Smooth muscle cell (in vitro differentiated cells): ENCODE measurements at regions not wholly inside any gene's neighbourhood (a gene's known extent, or its start where the extent isn't known, plus 50 kb on each side); places are given as distances from the start of the nearest gene placed in this dataset.

ENCODE experiments used
- DNase-seq: peaks from one replicate; lab custom pipeline; 2025; ENCODE audit not compliant: unreplicated experiment; lab: John Stamatoyannopoulos, UW
- H2AFZ ChIP-seq: fragments of 200-600 bp; sonication (generic); 2 replicates; pipeline ENCODE4 v1.6.0; 2016; ENCODE audit warnings: antibody characterized with exemption, low read depth, mild to moderate bottlenecking
- H3F3A ChIP-seq: fragments of 200-600 bp; sonication (generic); 2 replicates; pipeline ENCODE4 v1.6.0; 2017; ENCODE audit warnings: antibody characterized with exemption, low read depth
- H3K27ac ChIP-seq: fragments of 200-600 bp; sonication (generic); 2 replicates; pipeline ENCODE4 v1.5.1; 2016; ENCODE audit warnings: low read depth, mild to moderate bottlenecking
- H3K27me3 ChIP-seq: fragments of 200-600 bp; sonication (generic); 2 replicates; pipeline ENCODE4 v1.6.1; 2016; ENCODE audit warnings: low read depth, mild to moderate bottlenecking
- H3K36me3 ChIP-seq: fragments of 200-600 bp; sonication (generic); 2 replicates; pipeline ENCODE4 v1.5.1; 2016; ENCODE audit warnings: low read depth
- H3K4me1 ChIP-seq: fragments of 200-600 bp; sonication (generic); 2 replicates; pipeline ENCODE4 v1.5.1; 2016; ENCODE audit warnings: low read depth
- H3K4me2 ChIP-seq: fragments of 200-600 bp; sonication (generic); 2 replicates; pipeline ENCODE4 v1.6.0; 2016; ENCODE audit warnings: mild to moderate bottlenecking
- H3K4me3 ChIP-seq: fragments of 200-600 bp; sonication (generic); 2 replicates; pipeline ENCODE4 v1.5.1; 2016; ENCODE audit warnings: mild to moderate bottlenecking
- H3K79me2 ChIP-seq: fragments of 200-600 bp; sonication (generic); 2 replicates; pipeline ENCODE4 v1.6.0; 2016; ENCODE audit warnings: low read depth, mild to moderate bottlenecking
- H3K9ac ChIP-seq: fragments of 200-600 bp; sonication (generic); 2 replicates; pipeline ENCODE4 v1.6.0; 2016; ENCODE audit warnings: low read depth
- H3K9me3 ChIP-seq: fragments of 200-600 bp; sonication (generic); replicated peaks from 2 replicates; pipeline ENCODE4 v1.5.1; 2016; ENCODE audit warnings: low read depth
- H4K20me1 ChIP-seq: fragments of 200-600 bp; sonication (generic); 2 replicates; pipeline ENCODE4 v1.6.0; 2016; ENCODE audit warnings: low read depth
- WGBS: methylation state at CpG from one replicate; pipeline ENCODE4 v1.1.7; 2016; ENCODE audit warnings: low lambda C conversion rate; 5-methylcytosine and 5-hydroxymethylcytosine counted together
- TF ChIP-seq, protein P1 (sequence below): fragments of 200-600 bp; sonication (generic); IDR thresholded peaks from 2 replicates; pipeline ENCODE4 v1.5.1; 2017; ENCODE audit warnings: borderline replicate concordance, mild to moderate bottlenecking, antibody characterized with exemption; ENCODE audit not compliant: insufficient read depth, poor library complexity, severe bottlenecking

DNA sequence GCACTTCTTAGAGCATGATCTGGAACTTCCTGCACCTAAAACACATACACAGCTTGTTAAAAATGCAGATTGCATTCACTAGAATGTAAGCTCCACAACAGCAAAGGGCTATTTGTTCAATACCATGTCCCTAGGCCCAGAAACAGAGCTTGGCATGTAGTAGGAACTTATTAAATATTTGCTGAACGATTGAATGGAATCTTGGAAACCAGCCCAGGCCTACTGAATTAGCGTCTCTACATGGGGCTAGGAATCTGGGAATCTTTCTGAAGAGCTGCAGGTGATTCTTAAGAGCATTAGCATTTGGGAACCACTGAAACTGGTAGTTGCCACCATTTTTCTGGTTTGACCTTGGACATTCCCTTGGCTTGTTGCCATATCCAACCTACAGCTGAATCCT is 234.1 kb downstream of the STIM2 start:
- no peaks in the 10 kb centered on the region for H3K36me3 ChIP-seq
- peaks cover 12% of the 10 kb centered on the region for H3K4me1 ChIP-seq
- no peak for DNase-seq
- TF ChIP-seq, protein P1, sequence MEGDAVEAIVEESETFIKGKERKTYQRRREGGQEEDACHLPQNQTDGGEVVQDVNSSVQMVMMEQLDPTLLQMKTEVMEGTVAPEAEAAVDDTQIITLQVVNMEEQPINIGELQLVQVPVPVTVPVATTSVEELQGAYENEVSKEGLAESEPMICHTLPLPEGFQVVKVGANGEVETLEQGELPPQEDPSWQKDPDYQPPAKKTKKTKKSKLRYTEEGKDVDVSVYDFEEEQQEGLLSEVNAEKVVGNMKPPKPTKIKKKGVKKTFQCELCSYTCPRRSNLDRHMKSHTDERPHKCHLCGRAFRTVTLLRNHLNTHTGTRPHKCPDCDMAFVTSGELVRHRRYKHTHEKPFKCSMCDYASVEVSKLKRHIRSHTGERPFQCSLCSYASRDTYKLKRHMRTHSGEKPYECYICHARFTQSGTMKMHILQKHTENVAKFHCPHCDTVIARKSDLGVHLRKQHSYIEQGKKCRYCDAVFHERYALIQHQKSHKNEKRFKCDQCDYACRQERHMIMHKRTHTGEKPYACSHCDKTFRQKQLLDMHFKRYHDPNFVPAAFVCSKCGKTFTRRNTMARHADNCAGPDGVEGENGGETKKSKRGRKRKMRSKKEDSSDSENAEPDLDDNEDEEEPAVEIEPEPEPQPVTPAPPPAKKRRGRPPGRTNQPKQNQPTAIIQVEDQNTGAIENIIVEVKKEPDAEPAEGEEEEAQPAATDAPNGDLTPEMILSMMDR = no peak
- no peaks in the 10 kb centered on the region for H3K9me3 ChIP-seq
- no peaks in the 10 kb centered on the region for H3F3A ChIP-seq
- no peak overlapping the region for H3K4me3 ChIP-seq
- no peaks in the 10 kb centered on the region for H3K79me2 ChIP-seq
- no peaks in the 10 kb centered on the region for H3K27me3 ChIP-seq
- H4K20me1 ChIP-seq = no peaks in the 10 kb centered on the region
- H3K4me2 ChIP-seq = no peak overlapping the region
- H3K9ac ChIP-seq = no peak overlapping the region
- 83% methylated on average over 2 of the region's 2 CpGs for WGBS
- H3K27ac ChIP-seq = no peak overlapping the region
- H2AFZ ChIP-seq = no peak overlapping the region

DNA sequence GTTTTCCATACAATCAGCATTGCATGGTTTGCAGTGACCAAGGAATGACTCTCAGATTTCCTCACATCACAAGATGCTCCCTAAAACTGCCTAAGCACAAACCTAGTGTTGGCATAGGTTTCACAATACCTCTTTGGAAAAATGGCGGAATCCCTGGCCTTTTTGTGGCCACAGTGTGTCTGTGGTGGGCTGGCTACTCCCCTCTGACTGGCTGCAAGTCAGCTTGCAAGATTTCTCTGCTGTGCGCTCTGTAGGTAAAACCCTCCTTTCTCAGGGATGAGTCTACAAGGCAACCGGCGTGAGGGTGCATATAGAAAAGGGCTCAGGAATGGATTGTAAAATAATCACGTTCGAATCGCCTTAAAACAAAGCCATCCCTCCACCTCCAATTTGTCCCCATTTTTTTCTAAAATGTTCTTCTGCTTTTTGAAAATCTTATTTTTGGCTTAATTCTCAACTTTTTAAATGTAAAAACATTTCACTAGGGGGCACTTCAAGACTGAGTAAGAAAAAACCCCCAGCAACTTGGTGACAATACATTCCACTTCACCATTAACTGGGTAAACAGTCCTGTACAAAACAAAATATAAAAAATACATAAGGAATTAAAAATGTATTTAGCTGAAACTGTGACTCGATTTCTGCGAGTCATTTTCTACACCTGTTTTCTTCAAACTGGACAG is 235.6 kb downstream of the STIM2 start:
- H3K27me3 ChIP-seq = no peaks in the 10 kb centered on the region
- H3F3A ChIP-seq = no peaks in the 10 kb centered on the region
- H3K27ac ChIP-seq = no peak overlapping the region
- no peak for DNase-seq
- H4K20me1 ChIP-seq = no peaks in the 10 kb centered on the region
- H3K9me3 ChIP-seq = no peaks in the 10 kb centered on the region
- H3K36me3 ChIP-seq = no peaks in the 10 kb centered on the region
- 56% methylated on average over 9 of the region's 9 CpGs for WGBS
- H3K4me2 ChIP-seq = no peak overlapping the region
- H2AFZ ChIP-seq = no peak overlapping the region
- no peak overlapping the region for H3K4me3 ChIP-seq
- H3K4me1 ChIP-seq = peaks cover 6% of the 10 kb centered on the region
- TF ChIP-seq, protein P1 = peak; percentile 32
- H3K9ac ChIP-seq = no peak overlapping the region
- no peaks in the 10 kb centered on the region for H3K79me2 ChIP-seq

DNA sequence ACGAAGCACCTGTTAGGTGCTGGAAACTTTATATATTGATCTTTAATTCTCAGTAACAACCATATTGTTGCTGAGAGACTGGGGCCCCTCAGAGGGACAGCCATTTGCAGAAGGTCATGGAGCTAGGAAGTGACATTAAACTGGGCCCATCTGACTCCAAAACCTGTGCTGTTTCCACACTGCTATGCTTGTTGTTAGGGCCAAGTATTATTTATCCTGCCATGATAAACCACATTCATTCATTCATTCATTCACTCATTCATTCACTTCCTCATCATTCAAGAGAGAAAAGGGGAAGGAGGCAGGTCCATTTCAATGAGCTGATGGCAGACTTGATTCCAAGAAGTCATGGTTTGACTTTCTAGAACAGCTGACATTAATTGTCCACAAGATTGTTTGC is 237.4 kb downstream of the STIM2 start:
- Histone ChIP-seq H3K27me3 (no peaks in the 10 kb centered on the region), H3F3A (no peaks in the 10 kb centered on the region), H2AFZ (no peak overlapping the region), H3K4me2 (no peak overlapping the region), H3K4me3 (no peak overlapping the region), H4K20me1 (no peaks in the 10 kb centered on the region), H3K36me3 (no peaks in the 10 kb centered on the region), H3K27ac (no peak overlapping the region), H3K4me1 (peaks cover 6% of the 10 kb centered on the region), H3K9ac (no peak overlapping the region), H3K9me3 (no peaks in the 10 kb centered on the region), H3K79me2 (no peaks in the 10 kb centered on the region)
- no peak for DNase-seq
- 86% methylated on average over 1 of the region's 1 CpG for WGBS
- TF ChIP-seq, protein P1 = no peak

DNA sequence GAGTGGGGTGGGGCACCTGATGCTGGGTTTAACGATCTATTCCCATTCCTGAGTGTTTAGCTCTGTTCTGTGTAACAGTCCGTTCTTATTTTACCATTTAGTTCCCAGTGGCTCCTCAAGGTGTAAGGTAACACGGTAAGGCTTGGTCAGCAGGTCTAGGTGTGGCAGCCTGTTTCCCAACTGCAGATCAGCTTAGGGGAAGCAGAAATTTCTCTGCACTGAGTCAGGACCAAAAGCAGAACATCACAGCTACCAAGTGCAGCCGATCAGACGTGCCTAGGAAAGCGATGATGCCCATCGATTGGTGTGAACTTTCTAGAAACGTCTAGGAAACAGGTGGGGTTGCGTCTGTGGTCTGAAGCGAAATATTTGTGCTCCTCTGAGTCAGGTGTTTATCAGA is 240.1 kb downstream of the STIM2 start:
- Histone ChIP-seq H3K4me1 (peaks cover 6% of the 10 kb centered on the region), H4K20me1 (no peaks in the 10 kb centered on the region), H3K4me3 (no peak overlapping the region), H3K27me3 (no peaks in the 10 kb centered on the region), H3K9me3 (no peaks in the 10 kb centered on the region), H3K27ac (peak overlapping the region; percentile 31), H3K79me2 (no peaks in the 10 kb centered on the region), H3F3A (no peaks in the 10 kb centered on the region), H3K9ac (no peak overlapping the region), H3K4me2 (no peak overlapping the region), H2AFZ (peak overlapping the region; percentile 6), H3K36me3 (no peaks in the 10 kb centered on the region)
- DNase-seq = no peak
- TF ChIP-seq, protein P1 = no peak
- 62% methylated on average over 10 of the region's 10 CpGs for WGBS
